ENCODE measurements at regions not wholly inside any gene's neighbourhood (a gene's known extent, or its start where the extent isn't known, plus 50 kb on each side); places are given as distances from the start of the nearest gene placed in this dataset.

DNA sequence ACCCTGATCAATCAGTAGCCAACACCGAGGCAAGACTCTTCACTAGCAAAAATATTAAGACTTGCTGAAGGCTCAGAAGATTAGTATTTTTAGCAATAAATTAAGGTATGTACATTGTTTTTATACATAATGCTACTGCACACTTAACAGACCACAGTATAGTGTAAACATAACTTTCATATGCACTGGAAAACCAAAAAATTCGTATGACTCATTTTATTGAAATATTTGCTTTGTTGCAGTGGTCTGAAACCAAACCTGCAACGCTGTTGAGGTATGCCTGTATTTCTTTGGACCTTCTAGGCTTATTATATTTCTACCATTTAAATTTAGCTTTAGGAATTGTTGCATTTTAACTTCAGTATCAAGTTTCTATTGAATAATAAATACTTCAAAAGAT is 65.8 kb upstream of the BCL9 start:
- no peaks in the 10 kb centered on the region for H3K36me3 Mint-ChIP-seq
- DNase-seq = no peak
- H3K4me1 Mint-ChIP-seq = no peaks in the 10 kb centered on the region
- H3K4me3 Mint-ChIP-seq = no peak overlapping the region
- H3K27me3 Mint-ChIP-seq (ENCODE audit: low read depth in 3 of 3) = peaks cover 2 to 10% (median 2%) of the 10 kb centered on the region in 3 donors
- peaks cover 0 to 2% (median 0%) of the 10 kb centered on the region in 6 donors for H3K9me3 Mint-ChIP-seq
- H3K27ac Mint-ChIP-seq = no peak overlapping the region

DNA sequence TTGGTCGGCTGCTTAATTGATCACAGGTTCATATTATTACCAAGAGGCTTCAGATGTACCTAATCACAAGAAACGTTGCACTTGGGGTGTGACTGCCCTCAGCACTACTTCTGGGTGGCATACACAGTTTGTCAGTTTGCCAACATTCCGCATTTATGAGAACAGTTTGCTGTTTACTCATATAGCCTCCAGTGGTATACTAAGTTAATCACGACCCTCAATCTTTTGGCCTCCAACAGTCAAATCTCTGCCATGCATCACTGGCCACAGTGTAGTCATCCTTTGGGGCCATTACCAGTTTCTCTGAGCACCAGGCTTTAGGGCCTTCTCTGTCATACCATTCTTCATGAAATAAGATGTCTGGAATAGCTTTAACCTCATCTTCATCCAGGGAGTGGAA is 62.8 kb upstream of the BCL9 start:
- Mint-ChIP-seq H3K27ac (no peak overlapping the region), H3K9me3 (peaks cover 0 to 2% (median 0%) of the 10 kb centered on the region in 6 donors), H3K4me1 (no peaks in the 10 kb centered on the region), H3K27me3 (ENCODE audit: low read depth in 3 of 3) (peaks cover 2 to 7% (median 2%) of the 10 kb centered on the region in 3 donors), H3K36me3 (no peaks in the 10 kb centered on the region), H3K4me3 (no peak overlapping the region)
- no peak for DNase-seq

DNA sequence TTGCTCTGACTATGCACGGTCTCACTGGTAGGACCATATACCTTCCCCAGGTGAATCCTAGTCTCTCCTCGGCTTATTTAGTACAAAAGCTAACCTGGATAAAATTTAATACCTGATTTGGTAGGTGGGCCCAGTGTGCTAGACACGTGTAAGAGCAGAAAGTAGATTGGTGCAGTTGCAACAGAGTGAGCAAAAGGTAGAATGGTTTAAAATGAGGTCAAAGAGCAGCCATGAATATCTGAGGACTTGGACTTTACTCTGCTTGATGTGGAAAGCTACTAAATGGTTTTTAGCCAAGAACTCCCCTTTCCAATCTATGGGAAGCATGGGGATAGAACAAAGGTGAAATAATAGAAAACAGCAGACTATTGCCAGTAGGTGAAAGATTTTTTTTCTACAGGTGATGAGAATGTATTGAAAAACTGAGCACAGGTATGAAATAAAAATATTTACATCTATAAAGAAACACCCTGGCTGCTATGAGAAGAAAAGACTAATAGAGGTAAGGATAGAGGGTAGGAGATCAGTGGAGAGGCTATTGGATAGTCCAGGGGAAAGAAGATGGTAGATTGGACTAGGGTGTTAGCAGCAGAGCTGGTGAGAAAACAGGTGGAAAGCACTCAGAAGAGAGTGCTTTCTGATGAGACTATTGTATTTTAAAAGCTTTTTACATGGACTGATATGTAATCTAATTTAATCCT is 61.3 kb upstream of the BCL9 start:
- peaks cover 3 to 5% (median 4%) of the 10 kb centered on the region in 3 donors for H3K27me3 Mint-ChIP-seq (ENCODE audit: low read depth in 3 of 3)
- H3K4me3 Mint-ChIP-seq = no peak overlapping the region
- no peak for DNase-seq
- H3K36me3 Mint-ChIP-seq = no peaks in the 10 kb centered on the region
- no peak overlapping the region for H3K27ac Mint-ChIP-seq
- peaks cover 0 to 2% (median 0%) of the 10 kb centered on the region in 6 donors for H3K9me3 Mint-ChIP-seq
- no peaks in the 10 kb centered on the region for H3K4me1 Mint-ChIP-seq

DNA sequence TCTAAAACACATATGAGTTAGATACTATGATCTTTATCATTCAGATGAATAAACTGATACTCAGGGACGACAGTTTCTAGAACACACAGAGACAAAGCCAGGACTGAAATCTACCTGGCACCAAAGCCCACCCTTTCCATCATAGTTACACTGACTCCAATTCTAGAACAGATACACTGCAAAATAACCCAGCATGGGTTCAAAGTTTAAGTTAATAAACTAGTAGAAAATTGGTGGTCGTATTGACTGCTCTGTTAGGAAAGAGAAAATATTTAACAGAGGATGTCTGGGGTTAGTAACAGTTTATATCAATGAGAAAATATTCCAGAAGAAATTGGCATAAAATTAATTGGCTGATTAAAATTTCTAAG is 60.8 kb upstream of the BCL9 start:
- H3K36me3 Mint-ChIP-seq = no peaks in the 10 kb centered on the region
- no peak for DNase-seq
- no peak overlapping the region for H3K4me3 Mint-ChIP-seq
- no peaks in the 10 kb centered on the region for H3K4me1 Mint-ChIP-seq
- peaks cover 0 to 2% (median 0%) of the 10 kb centered on the region in 6 donors for H3K9me3 Mint-ChIP-seq
- H3K27ac Mint-ChIP-seq = no peak overlapping the region
- H3K27me3 Mint-ChIP-seq (ENCODE audit: low read depth in 3 of 3) = peaks cover 4 to 5% (median 5%) of the 10 kb centered on the region in 3 donors

DNA sequence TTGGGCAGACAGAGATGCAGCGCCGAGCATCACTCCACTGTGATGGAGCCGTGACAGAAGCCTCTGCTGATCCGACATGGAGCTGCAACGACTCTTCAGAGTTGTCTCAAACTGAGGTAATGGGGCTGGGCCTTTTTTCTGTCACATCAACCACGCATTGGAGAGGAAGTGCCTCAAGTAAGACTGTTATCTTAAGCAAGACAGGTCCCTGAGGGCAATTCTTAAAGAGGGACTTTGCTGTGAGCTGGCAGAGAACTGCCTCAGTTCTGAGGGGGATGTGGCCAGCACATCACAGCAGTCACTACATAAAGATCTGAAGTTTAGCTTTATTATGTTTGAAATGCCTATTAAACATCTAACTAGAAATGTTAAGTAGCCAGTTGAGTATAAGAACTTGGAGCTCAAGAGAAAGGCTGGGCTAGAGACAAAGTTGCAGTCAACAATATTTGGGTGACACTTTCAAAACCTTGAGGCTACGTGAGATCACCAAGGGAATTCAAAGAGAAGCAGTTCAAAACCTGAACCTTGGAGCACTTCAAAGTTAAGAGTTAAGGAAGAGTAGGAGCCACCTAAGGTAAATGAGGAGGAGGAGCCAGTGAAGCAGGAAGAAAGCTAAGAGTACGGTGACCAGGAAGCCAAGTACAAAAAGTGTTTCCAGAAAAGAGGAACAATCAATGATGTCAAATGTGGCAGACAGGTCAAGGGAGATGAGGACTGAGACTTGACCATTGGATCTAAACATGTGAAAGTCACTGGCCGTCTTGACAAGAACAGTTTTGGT is 54.2 kb upstream of the BCL9 start:
- H3K36me3 Mint-ChIP-seq = no peaks in the 10 kb centered on the region
- no peaks in the 10 kb centered on the region for H3K9me3 Mint-ChIP-seq
- no peak overlapping the region for H3K4me3 Mint-ChIP-seq
- no peaks in the 10 kb centered on the region for H3K4me1 Mint-ChIP-seq
- H3K27ac Mint-ChIP-seq = no peak overlapping the region
- peaks cover 1 to 4% (median 3%) of the 10 kb centered on the region in 3 donors for H3K27me3 Mint-ChIP-seq (ENCODE audit: low read depth in 3 of 3)
- no peak for DNase-seq

DNA sequence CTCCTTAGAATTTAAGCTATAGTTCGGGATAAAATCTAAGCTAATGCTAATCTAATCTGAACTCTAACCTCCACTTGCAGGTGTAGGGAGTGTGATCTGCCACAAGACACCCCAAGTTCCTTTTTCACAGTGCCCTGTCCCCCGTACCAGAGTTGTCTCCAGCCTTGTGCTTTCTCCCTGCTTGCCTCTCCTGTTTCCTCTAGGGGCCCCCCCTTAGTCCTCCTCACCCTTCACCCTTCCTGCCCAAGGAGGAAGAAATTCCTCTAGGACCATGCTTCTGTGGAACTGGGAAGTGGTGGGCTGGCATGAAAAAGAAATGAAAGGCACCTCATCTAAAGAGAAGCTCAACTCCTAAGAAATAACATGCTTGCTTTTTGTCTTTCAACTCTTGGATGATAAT is 50.2 kb upstream of the BCL9 start:
- no peak for DNase-seq
- no peaks in the 10 kb centered on the region for H3K9me3 Mint-ChIP-seq
- peaks cover 0 to 8% (median 2%) of the 10 kb centered on the region in 3 donors for H3K27me3 Mint-ChIP-seq (ENCODE audit: low read depth in 3 of 3)
- no peak overlapping the region for H3K27ac Mint-ChIP-seq
- no peaks in the 10 kb centered on the region for H3K4me1 Mint-ChIP-seq
- H3K36me3 Mint-ChIP-seq = no peaks in the 10 kb centered on the region
- no peak overlapping the region for H3K4me3 Mint-ChIP-seq

All from immature natural killer cell (primary cell).